H1 (cell line): ENCODE measurements at regions not wholly inside any gene's neighbourhood (a gene's known extent, or its start where the extent isn't known, plus 50 kb on each side); places are given as distances from the start of the nearest gene placed in this dataset.

Experiments
- CTCF ChIA-PET: fragments of 300-600 bp; sonication (Branson Sonifier 250); formaldehyde crosslinking; loops from one replicate; lab custom pipeline; 2021; ENCODE audit not compliant: partially characterized antibody; lab: Charles Lee
- POLR2A ChIA-PET: fragments of 300-600 bp; sonication (Branson Sonifier 250); formaldehyde crosslinking; loops from one replicate; lab custom pipeline; 2021; ENCODE audit warnings: inconsistent platforms; ENCODE audit not compliant: partially characterized antibody; lab: Charles Lee
- DNase-seq, 2 experiments: peaks; one replicate each; pipeline versions ENCODE4 v3.0.0 to v3.0.0-alpha.2; 2010 to 2022; ENCODE audit warnings: low spot score in 2 of 2, low read depth in 1 of 2, mixed read lengths in 1 of 2
- FAIRE-seq: peaks from 2 replicates; lab custom pipeline; 2011; peaks lifted over from hg19 to GRCh38; lab: Jason Lieb, UNC
- H2AFZ ChIP-seq: 2 replicates; pipeline ENCODE4 v1.8.1; 2012; ENCODE audit warnings: low read length, inconsistent platforms
- H2AK5ac ChIP-seq: 2 replicates; pipeline ENCODE4 v1.6.1; 2013; ENCODE audit warnings: low read depth, low read length
- H2BK120ac ChIP-seq: replicated peaks from 2 replicates; pipeline ENCODE3; 2013; ENCODE audit warnings: low read depth, low read length, inconsistent platforms
- H2BK12ac ChIP-seq: 2 replicates; pipeline ENCODE4 v1.6.1; 2013; ENCODE audit warnings: low read depth, low read length
- H2BK15ac ChIP-seq: 2 replicates; pipeline ENCODE4 v1.6.1; 2013; ENCODE audit warnings: low read length
- H2BK20ac ChIP-seq: 2 replicates; pipeline ENCODE4 v1.6.1; 2013; ENCODE audit warnings: low read length
- H2BK5ac ChIP-seq: 2 replicates; pipeline ENCODE4 v1.6.1; 2013; ENCODE audit warnings: low read depth, low read length
- H3K14ac ChIP-seq: 2 replicates; pipeline ENCODE4 v1.6.1; 2013; ENCODE audit warnings: inconsistent platforms; ENCODE audit not compliant: insufficient read length
- H3K18ac ChIP-seq: 2 replicates; pipeline ENCODE4 v1.6.1; 2013; ENCODE audit warnings: low read length; ENCODE audit errors: extremely low read depth
- H3K23ac ChIP-seq: 2 replicates; pipeline ENCODE4 v1.6.1; 2013; ENCODE audit warnings: inconsistent platforms; ENCODE audit not compliant: insufficient read length
- H3K23me2 ChIP-seq: 2 replicates; pipeline ENCODE4 v1.6.1; 2013; ENCODE audit warnings: low read depth, low read length
- H3K27ac ChIP-seq: 2 replicates; pipeline ENCODE4 v1.6.1; 2011; ENCODE audit warnings: low read depth, low read length, inconsistent platforms
- H3K27me3 ChIP-seq, 4 experiments: replicated peaks in 1 of 4; 1 replicate in 1 of 4; 2 replicates in 3 of 4; pipeline versions ENCODE4 v1.6.1 to v1.8.1; 2011 to 2013; ENCODE audit warnings: low read length in 3 of 4, mild to moderate bottlenecking in 3 of 4, inconsistent platforms in 2 of 4, mixed read lengths in 2 of 4, moderate library complexity in 1 of 4; ENCODE audit not compliant: control insufficient read depth in 3 of 4, insufficient read depth in 3 of 4; ENCODE audit errors: extremely low read depth in 1 of 4
- H3K36me3 ChIP-seq, 4 experiments: 2 replicates each; pipeline versions ENCODE4 v1.6.1 to v1.8.1; 2011 to 2013; ENCODE audit warnings: mild to moderate bottlenecking in 4 of 4, low read length in 3 of 4, moderate library complexity in 2 of 4, control low read depth in 1 of 4, inconsistent platforms in 1 of 4; ENCODE audit not compliant: insufficient read depth in 4 of 4, control insufficient read depth in 2 of 4
- H3K4ac ChIP-seq: replicated peaks from 2 replicates; pipeline ENCODE3; 2013; ENCODE audit warnings: low read length, low read depth, mixed read lengths, inconsistent platforms; ENCODE audit not compliant: insufficient read length
- H3K4me1 ChIP-seq, 4 experiments: replicated peaks in 1 of 4; 1 replicate in 1 of 4; 2 replicates in 3 of 4; pipeline versions ENCODE4 v1.6.1 to v1.8.1; 2011 to 2013; ENCODE audit warnings: low read length in 3 of 4, inconsistent platforms in 2 of 4, mixed read lengths in 1 of 4; ENCODE audit not compliant: insufficient read depth in 4 of 4, control insufficient read depth in 3 of 4
- H3K4me2 ChIP-seq, 2 experiments: 2 replicates each; pipeline versions ENCODE4 v1.6.1 to v1.8.1; 2011 to 2013; ENCODE audit warnings: low read depth in 2 of 2, low read length in 2 of 2, control low read depth in 1 of 2, inconsistent platforms in 1 of 2, mild to moderate bottlenecking in 1 of 2; ENCODE audit not compliant: insufficient read depth in 1 of 2
- H3K4me3 ChIP-seq, 4 experiments: fragments of 200-600, 300-600 bp in 1 of 4; sonication (generic), shearing (Covaris generic), sonication (Bioruptor Twin) in 1 of 4; 2 replicates each; pipeline versions ENCODE4 v1.5.1 to v1.8.1; 2011 to 2016; ENCODE audit warnings: low read length in 4 of 4, low read depth in 3 of 4, control low read depth in 2 of 4, inconsistent platforms in 2 of 4, mild to moderate bottlenecking in 2 of 4, mixed read lengths in 1 of 4, moderate library complexity in 1 of 4; ENCODE audit not compliant: insufficient read depth in 2 of 4; ENCODE audit errors: extremely low read depth in 1 of 4
- H3K56ac ChIP-seq: replicated peaks from 2 replicates; pipeline ENCODE3; 2013; ENCODE audit warnings: low read depth, mild to moderate bottlenecking, mixed read lengths, low read length, inconsistent platforms; ENCODE audit not compliant: insufficient read length
- H3K79me1 ChIP-seq: 2 replicates; pipeline ENCODE4 v1.6.1; 2013; ENCODE audit warnings: low read depth, low read length, control low read depth
- H3K79me2 ChIP-seq, 2 experiments: 2 replicates each; pipeline versions ENCODE4 v1.6.1 to v1.8.1; 2012 to 2013; ENCODE audit warnings: low read length in 2 of 2, mild to moderate bottlenecking in 2 of 2, inconsistent platforms in 1 of 2; ENCODE audit not compliant: insufficient read depth in 2 of 2, control insufficient read depth in 1 of 2
- H3K9ac ChIP-seq, 4 experiments: replicated peaks in 1 of 4; 1 replicate in 1 of 4; 2 replicates in 3 of 4; pipeline versions ENCODE4 v1.6.1 to v1.8.1; 2011 to 2013; ENCODE audit warnings: low read depth in 3 of 4, low read length in 3 of 4, control low read depth in 2 of 4, mild to moderate bottlenecking in 2 of 4, moderate library complexity in 2 of 4, inconsistent platforms in 1 of 4; ENCODE audit errors: extremely low read depth in 1 of 4
- H3K9me3 ChIP-seq, 2 experiments: 2 replicates each; pipeline versions ENCODE4 v1.6.1 to v1.8.1; 2012 to 2013; ENCODE audit warnings: mild to moderate bottlenecking in 2 of 2, moderate library complexity in 2 of 2, control low read depth in 1 of 2, inconsistent platforms in 1 of 2, low read depth in 1 of 2, low read length in 1 of 2, mixed read lengths in 1 of 2; ENCODE audit not compliant: insufficient read depth in 2 of 2
- H4K20me1 ChIP-seq, 2 experiments: replicated peaks in 1 of 2; 2 replicates each; pipeline versions ENCODE3 to v1.8.1; 2011 to 2013; ENCODE audit warnings: inconsistent platforms in 2 of 2, low read length in 2 of 2, mild to moderate bottlenecking in 1 of 2; ENCODE audit not compliant: insufficient read depth in 2 of 2, control insufficient read depth in 1 of 2
- H4K5ac ChIP-seq: 2 replicates; pipeline ENCODE4 v1.6.1; 2013; ENCODE audit warnings: low read length, low read depth, mixed read lengths, inconsistent platforms; ENCODE audit not compliant: insufficient read length
- H4K8ac ChIP-seq: 2 replicates; pipeline ENCODE4 v1.8.0; 2013; ENCODE audit warnings: mild to moderate bottlenecking, moderate library complexity, low read length, inconsistent platforms; ENCODE audit not compliant: insufficient read depth; ENCODE audit errors: extremely low read depth
- H4K91ac ChIP-seq: replicated peaks from 2 replicates; pipeline ENCODE3; 2013; ENCODE audit warnings: low read length, mixed read lengths, inconsistent platforms; ENCODE audit not compliant: insufficient read length
- BCL11A ChIP-seq, 2 experiments: IDR thresholded peaks; one replicate each; pipeline ENCODE4 v1.6.1; 2011; ENCODE audit warnings: low read depth in 2 of 2, low read length in 2 of 2, mild to moderate bottlenecking in 2 of 2
- CHD2 ChIP-seq: IDR thresholded peaks from 2 replicates; pipeline ENCODE4 v1.6.1; 2012; ENCODE audit warnings: low read length, improper control_type of control experiment
- EP300 ChIP-seq, 2 experiments: IDR thresholded peaks; 1 replicate in 1 of 2; 2 replicates in 1 of 2; pipeline ENCODE4 v1.6.1; 2011 to 2012; ENCODE audit warnings: low read depth in 2 of 2, low read length in 2 of 2, mild to moderate bottlenecking in 2 of 2, borderline replicate concordance in 1 of 2, inconsistent platforms in 1 of 2, moderate library complexity in 1 of 2
- HDAC6 ChIP-seq: IDR thresholded peaks from one replicate; pipeline ENCODE4 v1.7.1; 2012; ENCODE audit warnings: low read depth, mild to moderate bottlenecking, inconsistent platforms, low read length, moderate library complexity
- RBBP5 ChIP-seq: IDR thresholded peaks from 2 replicates; pipeline ENCODE4 v1.7.1; 2012; ENCODE audit warnings: low read depth, mild to moderate bottlenecking, inconsistent platforms, low read length, moderate library complexity, borderline replicate concordance
- SAP30 ChIP-seq: fragments of 300-600 bp; sonication (generic); IDR thresholded peaks from 2 replicates; pipeline ENCODE4 v1.7.1; 2012; ENCODE audit warnings: low read length, moderate library complexity, mild to moderate bottlenecking, inconsistent platforms; ENCODE audit not compliant: insufficient read depth, insufficient replicate concordance
- SIN3A ChIP-seq, 2 experiments: IDR thresholded peaks in 1 of 2; conservative IDR thresholded peaks in 1 of 2; 2 replicates each; pipeline ENCODE4 v1.6.1; 2011 to 2012; ENCODE audit warnings: low read length in 2 of 2, improper control_type of control experiment in 1 of 2, low read depth in 1 of 2, mild to moderate bottlenecking in 1 of 2
- SP1 ChIP-seq: IDR thresholded peaks from 2 replicates; pipeline ENCODE4 v1.6.1; 2011; ENCODE audit warnings: low read depth, low read length
- TAF7 ChIP-seq: optimal IDR thresholded peaks from 2 replicates; pipeline ENCODE3; 2011; ENCODE audit warnings: low read depth, mild to moderate bottlenecking, inconsistent platforms, low read length, moderate library complexity, borderline replicate concordance
- TEAD4 ChIP-seq: IDR thresholded peaks from 2 replicates; pipeline ENCODE4 v1.6.1; 2012; ENCODE audit warnings: low read depth, low read length, inconsistent platforms, mixed read lengths
- WGBS, 2 experiments: shearing (Covaris generic) in 1 of 2; methylation state at CpG; one replicate each; pipeline versions ENCODE4 v1.1.6 to v1.1.7; 2013 to 2015; ENCODE audit warnings: low lambda C conversion rate in 2 of 2, mixed read lengths in 2 of 2, inconsistent platforms in 1 of 2, low coverage in 1 of 2, missing lambda C conversion rate in 1 of 2; ENCODE audit not compliant: insufficient replicate concordance in 2 of 2, insufficient coverage in 1 of 2, insufficient read length in 1 of 2; ENCODE audit errors: extremely low coverage in 1 of 2, missing lambda C conversion rate in 1 of 2; 5-methylcytosine and 5-hydroxymethylcytosine counted together
- TF ChIP-seq, protein P1 (sequence below): IDR thresholded peaks from 2 replicates; pipeline ENCODE4 v1.6.1; 2012; ENCODE audit warnings: low read length, inconsistent platforms
- TF ChIP-seq, protein P2 (sequence below): IDR thresholded peaks from 2 replicates; pipeline ENCODE4 v1.6.1; 2012; ENCODE audit warnings: inconsistent platforms

DNA sequence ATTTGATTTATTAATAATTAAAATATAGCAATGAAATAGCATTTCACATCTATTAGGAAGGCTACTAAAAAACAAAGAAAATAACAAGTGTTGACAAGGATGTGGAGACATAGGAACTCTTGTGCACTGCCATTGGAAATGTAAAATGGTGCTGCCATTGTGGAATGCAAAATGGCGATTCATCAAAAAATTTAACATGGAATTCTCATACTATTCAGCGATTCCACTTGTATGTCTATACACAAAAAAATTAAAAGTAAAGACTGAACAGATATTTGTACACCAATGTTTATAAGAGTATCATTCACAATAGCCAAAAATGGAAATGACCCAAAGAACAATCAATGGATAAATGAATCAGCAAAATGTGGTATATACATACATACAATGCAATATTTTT lies 101.3 kb upstream of the S1PR1 start:
- Histone ChIP-seq H2BK15ac (no peak overlapping the region), H2BK12ac (no peak overlapping the region), H2AK5ac (no peak overlapping the region), H4K8ac (no peak overlapping the region), H4K20me1 (peaks cover 0 to 1% of the 10 kb centered on the region in 2 experiments), H4K91ac (no peak overlapping the region), H4K5ac (no peak overlapping the region), H2BK20ac (no peak overlapping the region), H3K4ac (no peak overlapping the region), H3K23me2 (no peaks in the 10 kb centered on the region), H3K36me3 (no peaks in the 10 kb centered on the region), H2BK120ac (no peak overlapping the region), H3K79me1 (no peaks in the 10 kb centered on the region), H3K27ac (no peak overlapping the region), H3K9ac (no peak overlapping the region), H3K4me1 (peaks cover 0 to 10% (median 1%) of the 10 kb centered on the region in 4 experiments; a peak in 2 of 7 replicates), H3K4me2 (no peak overlapping the region), H3K27me3 (no peaks in the 10 kb centered on the region), H2BK5ac (no peak overlapping the region), H3K23ac (no peak overlapping the region), H3K56ac (no peak overlapping the region), H3K79me2 (no peaks in the 10 kb centered on the region), H3K9me3 (no peaks in the 10 kb centered on the region), H2AFZ (no peak overlapping the region), H3K4me3 (no peak overlapping the region), H3K18ac (no peak overlapping the region), H3K14ac (no peak overlapping the region)
- CTCF ChIA-PET: interaction anchor here (1.4 to 6.9 kb wide), 5 partner anchors 10 to 341 kb away, joined by 3 to 82 read pairs (median 4); no protein-coding TSS in a partner anchor
- no peak for DNase-seq
- 95% methylated on average over 2 of the region's 2 CpGs; no CpG with 5 or more reads in 1 of the 2 experiments for WGBS, 2 experiments
- no peak for FAIRE-seq
- POLR2A ChIA-PET: no interaction called here
- TF ChIP-seq, protein P1, sequence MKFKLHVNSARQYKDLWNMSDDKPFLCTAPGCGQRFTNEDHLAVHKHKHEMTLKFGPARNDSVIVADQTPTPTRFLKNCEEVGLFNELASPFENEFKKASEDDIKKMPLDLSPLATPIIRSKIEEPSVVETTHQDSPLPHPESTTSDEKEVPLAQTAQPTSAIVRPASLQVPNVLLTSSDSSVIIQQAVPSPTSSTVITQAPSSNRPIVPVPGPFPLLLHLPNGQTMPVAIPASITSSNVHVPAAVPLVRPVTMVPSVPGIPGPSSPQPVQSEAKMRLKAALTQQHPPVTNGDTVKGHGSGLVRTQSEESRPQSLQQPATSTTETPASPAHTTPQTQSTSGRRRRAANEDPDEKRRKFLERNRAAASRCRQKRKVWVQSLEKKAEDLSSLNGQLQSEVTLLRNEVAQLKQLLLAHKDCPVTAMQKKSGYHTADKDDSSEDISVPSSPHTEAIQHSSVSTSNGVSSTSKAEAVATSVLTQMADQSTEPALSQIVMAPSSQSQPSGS: no peak
- no peak for TF ChIP-seq EP300 (IDR thresholded peaks at IDR 0.05; ENCODE audit: borderline replicate concordance in 1 of 2, low read depth in 2 of 2, low read length in 2 of 2)
- no peak for TF ChIP-seq SIN3A (conservative IDR thresholded peaks at IDR 0.05 in 1 of 2, IDR thresholded peaks at IDR 0.05 in 1 of 2; ENCODE audit: low read depth in 1 of 2, low read length in 2 of 2)
- no peak for TF ChIP-seq BCL11A (IDR thresholded peaks at IDR 0.05; ENCODE audit: low read depth in 2 of 2, low read length in 2 of 2)
- no peak for TF ChIP-seq RBBP5
- no peak for TF ChIP-seq TEAD4
- no peak for TF ChIP-seq CHD2
- no peak for TF ChIP-seq SP1
- no peak for TF ChIP-seq HDAC6
- TF ChIP-seq, protein P2, sequence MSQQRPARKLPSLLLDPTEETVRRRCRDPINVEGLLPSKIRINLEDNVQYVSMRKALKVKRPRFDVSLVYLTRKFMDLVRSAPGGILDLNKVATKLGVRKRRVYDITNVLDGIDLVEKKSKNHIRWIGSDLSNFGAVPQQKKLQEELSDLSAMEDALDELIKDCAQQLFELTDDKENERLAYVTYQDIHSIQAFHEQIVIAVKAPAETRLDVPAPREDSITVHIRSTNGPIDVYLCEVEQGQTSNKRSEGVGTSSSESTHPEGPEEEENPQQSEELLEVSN: no peak
- TF ChIP-seq SAP30: no peak
- TF ChIP-seq TAF7: no peak
